ENCODE measurements at regions not wholly inside any gene's neighbourhood (a gene's known extent, or its start where the extent isn't known, plus 50 kb on each side); places are given as distances from the start of the nearest gene placed in this dataset.
"Not testable (repeated sequence)": the region's sequence is repeated elsewhere in the genome, so short reads cannot be mapped to it uniquely, and the experiment has no call there.

- Histone ChIP-seq H4K91ac (ENCODE audit: insufficient read length, low read depth, low read length) (no peak overlapping the region), H2AFZ (ENCODE audit: low read length) (no peak overlapping the region), H4K5ac (ENCODE audit: insufficient read length, low read depth, low read length) (no peak overlapping the region), H3K9ac (ENCODE audit: extremely low read depth, insufficient read length, low read length) (no peak overlapping the region), H2BK5ac (ENCODE audit: insufficient read length, low read length) (no peak overlapping the region), H3K9me3 (ENCODE audit: control insufficient read depth, low read depth, low read length) (no peaks in the 10 kb centered on the region), H3K27me3 (ENCODE audit: insufficient read depth, low read length) (no peaks in the 10 kb centered on the region), H3K23me2 (ENCODE audit: insufficient read length, low read depth, low read length, poor library complexity, severe bottlenecking) (no peaks in the 10 kb centered on the region), H4K8ac (replicated peaks; ENCODE audit: insufficient read length, low read depth, low read length) (no peak overlapping the region), H3K23ac (ENCODE audit: insufficient read length, low read depth, low read length) (no peak overlapping the region), H3K79me2 (ENCODE audit: insufficient read depth, low read length) (no peaks in the 10 kb centered on the region), H3K4ac (ENCODE audit: low read depth, low read length) (no peak overlapping the region), H2BK120ac (ENCODE audit: low read depth, low read length, poor library complexity, severe bottlenecking) (no peak overlapping the region), H2BK20ac (ENCODE audit: low read depth, low read length, poor library complexity, severe bottlenecking) (no peak overlapping the region), H2BK15ac (ENCODE audit: low read depth, low read length) (no peak overlapping the region), H3K14ac (ENCODE audit: insufficient read depth, low read length) (no peak overlapping the region), H3T11ph (ENCODE audit: low read length) (no peak overlapping the region), H4K20me1 (ENCODE audit: control insufficient read depth, insufficient read depth, insufficient read length) (no peaks in the 10 kb centered on the region), H3K27ac (ENCODE audit: insufficient read length, low read depth, low read length) (no peak overlapping the region), H3K18ac (ENCODE audit: insufficient read length, low read depth, low read length) (no peak overlapping the region), H2BK12ac (ENCODE audit: insufficient read length, low read depth, low read length) (no peak overlapping the region), H3K4me2 (ENCODE audit: insufficient read depth, insufficient read length, low read length) (no peak overlapping the region), H3K56ac (ENCODE audit: insufficient read length, low read depth, low read length) (no peak overlapping the region), H2AK5ac (ENCODE audit: insufficient read length, low read length) (no peak overlapping the region), H3K79me1 (ENCODE audit: insufficient read depth, low read depth, low read length, poor library complexity, severe bottlenecking) (no peaks in the 10 kb centered on the region), H3K4me1 (ENCODE audit: insufficient read depth, low read length) (no peaks in the 10 kb centered on the region)
- H3K27ac Mint-ChIP-seq: no peak overlapping the region
- no peak for DNase-seq
- WGBS (ENCODE audit: extremely low coverage, insufficient read length, low lambda C conversion rate): no CpG with 5 or more reads among the region's 2 CpGs
- H3K4me1 Mint-ChIP-seq: peaks cover 2 to 3% of the 10 kb centered on the region in 2 experiments; a peak in 3 of 4 replicates
- H3K27me3 Mint-ChIP-seq (ENCODE audit: low read depth): no peaks in the 10 kb centered on the region
- TF ChIP-seq CTCF (conservative IDR thresholded peaks at IDR 0.05): no peak
- H3K4me3 Mint-ChIP-seq: no peak overlapping the region
- H3K36me3 Mint-ChIP-seq (ENCODE audit: insufficient read depth in 1 of 3, low read depth in 3 of 3): peaks cover 0 to 7% (median 3%) of the 10 kb centered on the region in 3 experiments; a peak in 2 of 7 replicates
- H3K9me3 Mint-ChIP-seq: peaks cover 13 to 18% of the 10 kb centered on the region in 2 experiments; a peak in 3 of 5 replicates
These were observed 61.2 kb upstream of the ANKRD55 start for GRCh38 chr5:56294354-56294753.

DNA sequence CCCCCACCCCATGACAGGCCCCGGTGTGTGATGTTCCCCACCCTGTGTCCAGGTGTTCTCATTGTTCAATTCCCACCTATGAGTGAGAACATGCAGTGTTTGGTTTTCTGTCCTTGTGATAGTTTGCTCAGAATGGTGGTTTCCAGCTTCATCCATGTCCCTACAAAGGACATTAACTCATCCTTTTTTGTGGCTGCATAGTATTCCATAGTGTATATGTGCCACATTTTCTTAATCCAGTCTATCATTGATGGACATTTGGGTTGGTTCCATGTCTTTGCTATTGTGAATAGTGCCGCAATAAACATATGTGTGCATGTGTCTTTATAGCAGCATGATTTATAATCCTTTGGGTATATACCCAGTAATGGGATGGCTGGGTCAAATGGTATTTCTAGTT is 59.7 kb upstream of the ANKRD55 start:
- H3T11ph ChIP-seq (ENCODE audit: low read length); H3K4me1 ChIP-seq (ENCODE audit: insufficient read depth, low read length); H3K18ac ChIP-seq (ENCODE audit: insufficient read length, low read depth, low read length); H3K9ac ChIP-seq (ENCODE audit: extremely low read depth, insufficient read length, low read length); H2BK12ac ChIP-seq (ENCODE audit: insufficient read length, low read depth, low read length); H3K4me1 Mint-ChIP-seq; H3K4me2 ChIP-seq (ENCODE audit: insufficient read depth, insufficient read length, low read length); H3K4me3 Mint-ChIP-seq; H3K79me1 ChIP-seq (ENCODE audit: insufficient read depth, low read depth, low read length, poor library complexity, severe bottlenecking); H2BK120ac ChIP-seq (ENCODE audit: low read depth, low read length, poor library complexity, severe bottlenecking); H4K8ac ChIP-seq (replicated peaks; ENCODE audit: insufficient read length, low read depth, low read length); H3K14ac ChIP-seq (ENCODE audit: insufficient read depth, low read length); H3K36me3 Mint-ChIP-seq (ENCODE audit: insufficient read depth in 1 of 3, low read depth in 3 of 3); H2BK15ac ChIP-seq (ENCODE audit: low read depth, low read length); H3K27me3 Mint-ChIP-seq (ENCODE audit: low read depth); H3K4ac ChIP-seq (ENCODE audit: low read depth, low read length); H4K91ac ChIP-seq (ENCODE audit: insufficient read length, low read depth, low read length); H2AFZ ChIP-seq (ENCODE audit: low read length); H2BK5ac ChIP-seq (ENCODE audit: insufficient read length, low read length); H4K20me1 ChIP-seq (ENCODE audit: control insufficient read depth, insufficient read depth, insufficient read length); H3K27me3 ChIP-seq (ENCODE audit: insufficient read depth, low read length); H3K27ac Mint-ChIP-seq; H2AK5ac ChIP-seq (ENCODE audit: insufficient read length, low read length); H4K5ac ChIP-seq (ENCODE audit: insufficient read length, low read depth, low read length); H3K9me3 ChIP-seq (ENCODE audit: control insufficient read depth, low read depth, low read length); H3K23me2 ChIP-seq (ENCODE audit: insufficient read length, low read depth, low read length, poor library complexity, severe bottlenecking); H3K27ac ChIP-seq (ENCODE audit: insufficient read length, low read depth, low read length); H2BK20ac ChIP-seq (ENCODE audit: low read depth, low read length, poor library complexity, severe bottlenecking); DNase-seq; H3K56ac ChIP-seq (ENCODE audit: insufficient read length, low read depth, low read length); H3K23ac ChIP-seq (ENCODE audit: insufficient read length, low read depth, low read length); H3K79me2 ChIP-seq (ENCODE audit: insufficient read depth, low read length): not testable (repeated sequence)
- peaks cover 13 to 18% of the 10 kb centered on the region in 2 experiments; a peak in 3 of 5 replicates for H3K9me3 Mint-ChIP-seq
- WGBS (ENCODE audit: extremely low coverage, insufficient read length, low lambda C conversion rate): no CpG with 5 or more reads among the region's 2 CpGs

Measured in H9 (cell line).